AG10803 (cell line): ENCODE measurements at regions not wholly inside any gene's neighbourhood (a gene's known extent, or its start where the extent isn't known, plus 50 kb on each side); places are given as distances from the start of the nearest gene placed in this dataset.
"Not testable (repeated sequence)": the region's sequence is repeated elsewhere in the genome, so short reads cannot be mapped to it uniquely, and the experiment has no call there.

ENCODE experiments used
- DNase-seq: peaks from one replicate; pipeline ENCODE4 v3.0.0; 2010; ENCODE audit warnings: low read depth
- H3K4me3 ChIP-seq: 2 replicates; pipeline ENCODE4 v1.5.1; 2011; ENCODE audit warnings: mild to moderate bottlenecking, low read length, control low read depth
- CTCF ChIP-seq: conservative IDR thresholded peaks from 2 replicates; pipeline ENCODE4 v1.5.1; 2011; ENCODE audit warnings: mild to moderate bottlenecking, low read length, control low read depth, inconsistent platforms

GRCh38 chr2:121155502-121156056, 129.4 kb downstream of the TFCP2L1 start:
- no peak for DNase-seq
- no peak overlapping the region for H3K4me3 ChIP-seq
- TF ChIP-seq CTCF, result no peak

- not testable (repeated sequence) for DNase-seq, H3K4me3 ChIP-seq
Measured at GRCh38 chr2:121157481-121157880, 127.5 kb downstream of the TFCP2L1 start.

GRCh38 chr2:121159291-121160071, 125.5 kb downstream of the TFCP2L1 start:
- TF ChIP-seq CTCF, result no peak
- no peak overlapping the region for H3K4me3 ChIP-seq
- DNase-seq, result no peak

- TF ChIP-seq CTCF, result no peak
- H3K4me3 ChIP-seq, result no peak overlapping the region
- no peak for DNase-seq
Measured at GRCh38 chr2:121160366-121160765, 124.6 kb downstream of the TFCP2L1 start.

- TF ChIP-seq CTCF, result no peak
- no peak for DNase-seq
- H3K4me3 ChIP-seq, result no peak overlapping the region
Measured at GRCh38 chr2:121161272-121161671, 123.7 kb downstream of the TFCP2L1 start.

- no peak overlapping the region for H3K4me3 ChIP-seq
- no peak for DNase-seq
- TF ChIP-seq CTCF, result no peak
Measured at GRCh38 chr2:121162893-121163292, 122.1 kb downstream of the TFCP2L1 start.

- DNase-seq, result no peak
- TF ChIP-seq CTCF, result no peak
- H3K4me3 ChIP-seq, result no peak overlapping the region
Measured at GRCh38 chr2:121164042-121164441, 121.0 kb downstream of the TFCP2L1 start.
